ENCODE measurements at regions not wholly inside any gene's neighbourhood (a gene's known extent, or its start where the extent isn't known, plus 50 kb on each side); places are given as distances from the start of the nearest gene placed in this dataset.

DNA sequence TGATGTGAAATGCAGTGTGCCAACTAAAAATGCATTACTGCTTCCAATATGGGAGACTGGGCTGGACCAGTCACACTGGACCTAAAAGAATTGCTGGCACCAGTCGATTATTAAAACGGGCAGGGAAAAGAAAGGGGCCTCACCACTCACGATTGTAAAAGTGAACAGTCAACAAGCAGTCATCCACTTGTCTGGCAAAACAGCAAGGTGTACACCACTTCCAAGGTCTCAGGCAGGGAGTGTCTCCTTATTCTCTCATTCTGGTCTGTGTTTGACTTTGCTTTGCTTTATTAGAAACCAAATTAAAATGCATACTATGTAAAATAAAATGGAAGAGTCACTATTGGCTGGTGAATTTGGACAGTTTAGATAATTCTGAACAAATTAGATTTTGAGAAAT is 57.8 kb upstream of the TRPM3 start:
- no peak for TF ChIP-seq CTCF (IDR thresholded peaks at IDR 0.05)
- intact Hi-C loops (cut with DNase I, micrococcal nuclease) = no loop called here
- Histone ChIP-seq H3K9me3 (no peaks in the 10 kb centered on the region), H3K4me3 (no peak overlapping the region), H3K36me3 (ENCODE audit: low read depth) (no peaks in the 10 kb centered on the region), H3K4me1 (ENCODE audit: low read depth) (no peaks in the 10 kb centered on the region)
- ATAC-seq (peak; percentile 75), DNase-seq (peak in 1 of 3 donors; percentile 32)

DNA sequence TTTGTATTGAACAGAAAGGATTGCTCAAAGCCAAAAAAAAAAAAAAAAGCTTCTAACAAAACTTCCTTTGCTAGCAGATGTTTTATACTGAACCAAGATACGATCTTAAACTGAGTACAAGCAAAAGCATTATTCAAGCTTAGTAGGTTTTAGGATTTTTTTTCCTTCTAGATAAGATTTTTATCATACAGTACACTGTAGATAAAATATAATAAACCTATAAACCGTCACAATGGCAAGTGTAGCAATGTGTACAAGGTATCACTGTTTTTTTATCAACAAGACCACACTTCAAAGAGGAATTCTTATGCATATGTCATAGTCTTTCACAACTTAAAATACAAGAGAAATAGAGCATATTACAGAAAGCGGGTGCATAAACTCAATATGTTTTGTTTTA is 56.5 kb upstream of the TRPM3 start:
- Histone ChIP-seq H3K36me3 (ENCODE audit: low read depth) (no peaks in the 10 kb centered on the region), H3K4me1 (ENCODE audit: low read depth) (no peaks in the 10 kb centered on the region), H3K4me3 (no peak overlapping the region), H3K9me3 (no peaks in the 10 kb centered on the region)
- intact Hi-C loops (cut with DNase I, micrococcal nuclease) = no loop called here
- no peak for DNase-seq
- ATAC-seq = peak; percentile 77
- TF ChIP-seq CTCF (IDR thresholded peaks at IDR 0.05) = no peak

- H3K9me3 ChIP-seq = no peaks in the 10 kb centered on the region
- no peak for DNase-seq
- ATAC-seq = no peak
- TF ChIP-seq CTCF (IDR thresholded peaks at IDR 0.05) = no peak
- H3K36me3 ChIP-seq (ENCODE audit: low read depth) = no peaks in the 10 kb centered on the region
- intact Hi-C loops (cut with DNase I, micrococcal nuclease) = no loop called here
- no peak overlapping the region for H3K4me3 ChIP-seq
- no peaks in the 10 kb centered on the region for H3K4me1 ChIP-seq (ENCODE audit: low read depth)
These were observed 50.1 kb upstream of the TRPM3 start for GRCh38 chr9:71171517-71171916.

All from mucosa of descending colon (tissue), 3 donors.